ENCODE measurements at regions not wholly inside any gene's neighbourhood (a gene's known extent, or its start where the extent isn't known, plus 50 kb on each side); places are given as distances from the start of the nearest gene placed in this dataset.

GRCh38 chr4:23614284-23614892, 275.5 kb downstream of the PPARGC1A start:
- TF ChIP-seq EZH2 (IDR thresholded peaks at IDR 0.05; ENCODE audit: borderline replicate concordance, low read depth, low read length, severe bottlenecking) (no peak), CTCF (IDR thresholded peaks at IDR 0.05; ENCODE audit: borderline replicate concordance, extremely low read depth, low read length, poor library complexity, severe bottlenecking) (peak; percentile 47)

Data from DND-41 (cell line).